ENCODE measurements at regions not wholly inside any gene's neighbourhood (a gene's known extent, or its start where the extent isn't known, plus 50 kb on each side); places are given as distances from the start of the nearest gene placed in this dataset.

GRCh38 chr7:340979-341694 lies 51.2 kb downstream of the FOXL3 start:
- no peak for DNase-seq (ENCODE audit: low spot score)

- no peak for DNase-seq (ENCODE audit: low spot score)
Observed at GRCh38 chr7:341841-342638, 52.1 kb downstream of the FOXL3 start.

- no peak for DNase-seq (ENCODE audit: low spot score)
Observed at GRCh38 chr7:342681-343216, 52.8 kb downstream of the FOXL3 start.

GRCh38 chr7:343227-343822 lies 53.4 kb downstream of the FOXL3 start:
- DNase-seq (ENCODE audit: low spot score): no peak

- no peak for DNase-seq (ENCODE audit: low spot score)
Observed at GRCh38 chr7:343864-344607, 54.1 kb downstream of the FOXL3 start.

GRCh38 chr7:344608-344994 lies 54.6 kb downstream of the FOXL3 start:
- DNase-seq (ENCODE audit: low spot score): no peak

GRCh38 chr7:346116-346898 lies 56.3 kb downstream of the FOXL3 start:
- DNase-seq (ENCODE audit: low spot score): no peak

- no peak for DNase-seq (ENCODE audit: low spot score)
Observed at GRCh38 chr7:347001-347590, 57.1 kb downstream of the FOXL3 start.

- DNase-seq (ENCODE audit: low spot score): no peak
Observed at GRCh38 chr7:347644-348479, 57.9 kb downstream of the FOXL3 start.

GRCh38 chr7:348480-348844 lies 58.5 kb downstream of the FOXL3 start:
- DNase-seq (ENCODE audit: low spot score): no peak

GRCh38 chr7:348962-349743 lies 59.2 kb downstream of the FOXL3 start:
- DNase-seq (ENCODE audit: low spot score): no peak

GRCh38 chr7:351256-351655 lies 61.3 kb downstream of the FOXL3 start:
- DNase-seq (ENCODE audit: low spot score): no peak

- DNase-seq (ENCODE audit: low spot score): no peak
Observed at GRCh38 chr7:351681-352480, 61.9 kb downstream of the FOXL3 start.

- DNase-seq (ENCODE audit: low spot score): peak; percentile 75
Observed at GRCh38 chr7:353746-354325, 63.9 kb downstream of the FOXL3 start.

- no peak for DNase-seq (ENCODE audit: low spot score)
Observed at GRCh38 chr7:354597-355470, 64.9 kb downstream of the FOXL3 start.

GRCh38 chr7:355568-355967 lies 65.6 kb downstream of the FOXL3 start:
- no peak for DNase-seq (ENCODE audit: low spot score)

- no peak for DNase-seq (ENCODE audit: low spot score)
Observed at GRCh38 chr7:356087-356486, 66.1 kb downstream of the FOXL3 start.
